GM12878 (cell line): ENCODE measurements at regions not wholly inside any gene's neighbourhood (a gene's known extent, or its start where the extent isn't known, plus 50 kb on each side); places are given as distances from the start of the nearest gene placed in this dataset.

Source experiments
- ATAC-seq: fragments of 200-7000 bp; cut with Tn5 transposase; 3 replicates; pipeline ENCODE4 v1.9.1; 2020; ENCODE audit warnings: mild to moderate bottlenecking, moderate library complexity
- BruUV-seq: library from RNA; stranded (reverse); fragments of 400-500 nt; replicated peaks from 2 replicates; lab custom pipeline; 2021; lab: Mats Ljungman, UMichigan
- CTCF ChIA-PET: fragments of 300-600 bp; sonication (Branson Sonifier 250); formaldehyde crosslinking; extraction: SDS; loops from one replicate; lab custom pipeline; 2021; ENCODE audit warnings: inconsistent platforms; lab: Yijun Ruan, JAX
- POLR2A ChIA-PET: fragments of 350-600 bp; formaldehyde crosslinking; extraction: SDS; loops from one replicate; lab custom pipeline; 2021; ENCODE audit warnings: inconsistent platforms; lab: Charles Lee
- RAD21 ChIA-PET: fragments of 300-600 bp; sonication (Branson Sonifier 250); formaldehyde crosslinking; loops from one replicate; lab custom pipeline; 2023; ENCODE audit warnings: antibody characterized with exemption; ENCODE audit not compliant: unreplicated experiment; lab: Charles Lee
- SMC1A ChIA-PET: fragments of 300-600 bp; sonication (Branson Sonifier 250); formaldehyde crosslinking; loops from one replicate; lab custom pipeline; 2023; ENCODE audit not compliant: unreplicated experiment, uncharacterized antibody; lab: Charles Lee
- DNase-seq: peaks from one replicate; pipeline ENCODE4 v3.0.0-alpha.2; 2011; ENCODE audit warnings: low read depth, low spot score
- FAIRE-seq: peaks from 3 replicates; lab custom pipeline; 2011; peaks lifted over from hg19 to GRCh38; lab: Jason Lieb, UNC
- H2AFZ ChIP-seq: 2 replicates; pipeline ENCODE4 v1.6.0; 2011; ENCODE audit warnings: low read depth, low read length, control low read depth; ENCODE audit not compliant: control insufficient read depth
- H3K27ac ChIP-seq: 2 replicates; pipeline ENCODE4 v1.5.1; 2011; ENCODE audit warnings: control low read depth; ENCODE audit not compliant: control insufficient read depth, insufficient read depth
- H3K27me3 ChIP-seq, 2 experiments: replicated peaks in 1 of 2; 2 replicates each; pipeline versions ENCODE4 v1.6.0 to v1.6.1; 2011; ENCODE audit warnings: low read length in 1 of 2; ENCODE audit not compliant: control insufficient read depth in 2 of 2, insufficient read depth in 2 of 2
- H3K36me3 ChIP-seq, 2 experiments: 2 replicates each; pipeline ENCODE4 v1.5.1; 2011; ENCODE audit warnings: low read length in 1 of 2; ENCODE audit not compliant: control insufficient read depth in 2 of 2, insufficient read depth in 2 of 2
- H3K4me1 ChIP-seq: 2 replicates; pipeline ENCODE4 v1.6.1; 2011; ENCODE audit warnings: mild to moderate bottlenecking, low read length, moderate library complexity, mixed read lengths; ENCODE audit not compliant: control insufficient read depth, insufficient read depth
- H3K4me2 ChIP-seq: 2 replicates; pipeline ENCODE4 v1.6.0; 2011; ENCODE audit warnings: control low read depth; ENCODE audit not compliant: control insufficient read depth, insufficient read depth
- H3K4me3 ChIP-seq: fragments of 200-600 bp; sonication (generic); 2 replicates; pipeline ENCODE4 v1.5.1; 2016
- H3K79me2 ChIP-seq: 2 replicates; pipeline ENCODE4 v1.6.0; 2011; ENCODE audit warnings: low read length; ENCODE audit not compliant: control insufficient read depth, insufficient read depth
- H3K9ac ChIP-seq: 2 replicates; pipeline ENCODE4 v1.8.0; 2011; ENCODE audit warnings: low read length, control low read depth, mixed read lengths; ENCODE audit not compliant: control insufficient read depth, insufficient read depth
- H3K9me3 ChIP-seq: replicated peaks from 3 replicates; pipeline ENCODE4 v1.5.1; 2011; ENCODE audit warnings: mild to moderate bottlenecking, low read length; ENCODE audit not compliant: control insufficient read depth, insufficient read depth
- H4K20me1 ChIP-seq: 2 replicates; pipeline ENCODE4 v1.6.0; 2011; ENCODE audit not compliant: control insufficient read depth, insufficient read depth
- ASH2L ChIP-seq: fragments of 300-600, 200-600 bp; sonication (generic); IDR thresholded peaks from 2 replicates; pipeline ENCODE4 v1.6.1; 2017; ENCODE audit warnings: low read depth, mild to moderate bottlenecking, borderline replicate concordance
- BCLAF1 ChIP-seq: fragments of 450-650 bp; IDR thresholded peaks from 2 replicates; pipeline ENCODE4 v1.6.1; 2017; ENCODE audit warnings: antibody characterized with exemption, mild to moderate bottlenecking, moderate library complexity
- CBX5 ChIP-seq: sonication (generic); IDR thresholded peaks from 2 replicates; pipeline ENCODE4 v1.6.1; 2016; ENCODE audit warnings: low read depth, moderate library complexity, mild to moderate bottlenecking, inconsistent platforms
- GATAD2B ChIP-seq: fragments of 450-650 bp; conservative IDR thresholded peaks from 2 replicates; pipeline ENCODE4 v1.6.1; 2017; ENCODE audit warnings: low read depth, mild to moderate bottlenecking, moderate library complexity
- HCFC1 ChIP-seq: fragments of 150-350 bp; IDR thresholded peaks from 2 replicates; pipeline ENCODE4 v1.6.1; 2014; ENCODE audit warnings: low read length
- HDAC6 ChIP-seq: fragments of 200-600 bp; sonication (generic); IDR thresholded peaks from one replicate; pipeline ENCODE4 v1.8.0; 2017; ENCODE audit warnings: antibody characterized with exemption; ENCODE audit not compliant: unreplicated experiment
- MYC ChIP-seq: IDR thresholded peaks from 2 replicates; pipeline ENCODE4 v1.6.1; 2011; ENCODE audit warnings: mild to moderate bottlenecking, low read length, moderate library complexity, inconsistent platforms; ENCODE audit not compliant: insufficient read depth, insufficient replicate concordance, insufficient read length, severe bottlenecking
- NRF1 ChIP-seq: conservative IDR thresholded peaks from 2 replicates; pipeline ENCODE4 v1.6.1; 2011; ENCODE audit warnings: mild to moderate bottlenecking, low read depth, low read length, improper control_type of control experiment
- POLR2AphosphoS5 ChIP-seq: IDR thresholded peaks from 2 replicates; pipeline ENCODE4 v1.6.1; 2011; ENCODE audit warnings: mild to moderate bottlenecking, low read length, inconsistent platforms
- SIN3A ChIP-seq: IDR thresholded peaks from 2 replicates; pipeline ENCODE4 v1.6.1; 2012; ENCODE audit warnings: low read depth, low read length, improper control_type of control experiment
- SRF ChIP-seq, 2 experiments: IDR thresholded peaks; 2 replicates each; pipeline ENCODE4 v1.6.1; 2011; ENCODE audit warnings: low read depth in 2 of 2, low read length in 2 of 2, mild to moderate bottlenecking in 1 of 2, moderate library complexity in 1 of 2
- SUPT20H ChIP-seq: IDR thresholded peaks from 2 replicates; pipeline ENCODE4 v1.6.1; 2011; ENCODE audit warnings: low read depth, mild to moderate bottlenecking, low read length, moderate library complexity, borderline replicate concordance; ENCODE audit not compliant: control insufficient read depth
- TCF7 ChIP-seq: IDR thresholded peaks from 2 replicates; pipeline ENCODE4 v1.6.1; 2014; ENCODE audit warnings: antibody characterized with exemption, borderline replicate concordance
- ZNF622 ChIP-seq: fragments of 450-650 bp; IDR thresholded peaks from 2 replicates; pipeline ENCODE4 v1.6.1; 2017; ENCODE audit warnings: mild to moderate bottlenecking, inconsistent platforms
- WGBS: methylation state at CpG from one replicate; pipeline ENCODE4 v1.1.6; 2016; ENCODE audit warnings: low lambda C conversion rate; ENCODE audit not compliant: insufficient replicate concordance, insufficient coverage; ENCODE audit errors: missing lambda C conversion rate; 5-methylcytosine and 5-hydroxymethylcytosine counted together
- in situ Hi-C: fragments of 300-500 bp; cut with MboI; formaldehyde crosslinking; loops from 9 replicates; pipeline ENCODE4 v1.14.3; 2018; ENCODE audit warnings: mixed read lengths
- intact Hi-C: fragments of 100-400 bp; cut with micrococcal nuclease; formaldehyde crosslinking; loops from one replicate; pipeline ENCODE4 v1.14.2; 2022; ENCODE audit not compliant: unreplicated experiment

GRCh38 chr2:8494589-8494988, 187.3 kb upstream of the ID2 start:
- DNase-seq: no peak
- TF ChIP-seq TCF7 (no peak), HCFC1 (no peak), MYC (no peak), NRF1 (no peak)
- Histone ChIP-seq H3K79me2 (no peaks in the 10 kb centered on the region), H3K9me3 (no peaks in the 10 kb centered on the region), H3K27ac (no peak overlapping the region), H3K4me2 (no peak overlapping the region), H4K20me1 (no peaks in the 10 kb centered on the region), H3K9ac (no peak overlapping the region), H3K27me3 (no peaks in the 10 kb centered on the region), H2AFZ (no peak overlapping the region), H3K4me1 (no peaks in the 10 kb centered on the region), H3K36me3 (no peaks in the 10 kb centered on the region), H3K4me3 (no peak overlapping the region)
- 21% methylated on average over 2 of the region's 3 CpGs for WGBS
- ATAC-seq: no peak
- ChIA-PET CTCF (interaction anchor here (0.7 to 2.3 kb wide), 3 partner anchors 13 to 181 kb away, joined by 3 to 6 read pairs (median 4); no protein-coding TSS in a partner anchor), SMC1A (interaction anchor here (1.0 to 1.8 kb wide), 2 partner anchors 16 to 28 kb away, joined by 3 to 7 read pairs; no protein-coding TSS in a partner anchor), POLR2A (interaction anchor here (1.0 to 1.5 kb wide), 4 partner anchors 19 to 24 kb away, joined by 3 to 4 read pairs (median 3); no protein-coding TSS in a partner anchor), RAD21 (interaction anchor here (0.9 to 1.4 kb wide), 2 partner anchors 9 to 46 kb away, joined by 3 to 6 read pairs; no protein-coding TSS in a partner anchor)
- FAIRE-seq: no peak
- intact Hi-C loops: no loop called here
- no TSS peak for BruUV-seq
- in situ Hi-C loops: no loop called here

GRCh38 chr2:8495189-8495989, 186.5 kb upstream of the ID2 start:
- WGBS: 72% methylated on average over 12 of the region's 12 CpGs
- SMC1A ChIA-PET: interaction anchor here (0.9 to 1.8 kb wide), 3 partner anchors 10 to 27 kb away, joined by 3 to 7 read pairs (median 3); no protein-coding TSS in a partner anchor
- no peaks in the 10 kb centered on the region for H4K20me1 ChIP-seq
- TF ChIP-seq SRF (IDR thresholded peaks at IDR 0.05; ENCODE audit: low read depth in 2 of 2, low read length in 2 of 2) (no peak), ZNF622 (no peak), SUPT20H (no peak), CBX5 (no peak), GATAD2B (no peak), SIN3A (no peak), BCLAF1 (no peak), HDAC6 (no peak), ASH2L (no peak), POLR2AphosphoS5 (no peak)

More at GRCh38 chr2:8495189-8495989, 186.5 kb upstream of the ID2 start:
- ATAC-seq (0 out of 3 replicates have a peak, but pooled peaks have one; percentile 18), DNase-seq (no peak), FAIRE-seq (no peak)
- no peak overlapping the region for H3K27ac ChIP-seq
- H3K4me2 ChIP-seq: no peak overlapping the region
- intact Hi-C loops: no loop called here
- no peak overlapping the region for H2AFZ ChIP-seq
- ChIA-PET RAD21 (interaction anchor here (0.9 to 1.4 kb wide), 3 partner anchors 10 to 45 kb away, joined by 3 to 6 read pairs (median 3); no protein-coding TSS in a partner anchor), POLR2A (interaction anchor here (1.3 to 1.5 kb wide), 3 partner anchors 19 to 23 kb away, joined by 3 read pairs; no protein-coding TSS in a partner anchor), CTCF (interaction anchor here (0.7 to 2.3 kb wide), 3 partner anchors 12 to 182 kb away, joined by 3 to 6 read pairs (median 4); no protein-coding TSS in a partner anchor)
- H3K9ac ChIP-seq: no peak overlapping the region
- H3K36me3 ChIP-seq: no peaks in the 10 kb centered on the region
- in situ Hi-C loops: no loop called here
- H3K9me3 ChIP-seq: no peaks in the 10 kb centered on the region
- H3K4me3 ChIP-seq: no peak overlapping the region
- BruUV-seq: no TSS peak
- H3K4me1 ChIP-seq: no peaks in the 10 kb centered on the region
- no peaks in the 10 kb centered on the region for H3K27me3 ChIP-seq
- H3K79me2 ChIP-seq: no peaks in the 10 kb centered on the region
